Activated gamma-delta T cell treated with anti-CD3 and anti-CD28 coated beads, Interleukin-2, amount 50 U/mL, for 16 hours (primary cell): ENCODE measurements at regions not wholly inside any gene's neighbourhood (a gene's known extent, or its start where the extent isn't known, plus 50 kb on each side); places are given as distances from the start of the nearest gene placed in this dataset.

ENCODE experiments used
- DNase-seq: peaks from one replicate; pipeline ENCODE4 v3.0.0-alpha.2; 2020; ENCODE audit warnings: low read depth

GRCh38 chr22:48270731-48271130 lies 1508.3 kb downstream of the TBC1D22A start:
- DNase-seq: no peak

DNA sequence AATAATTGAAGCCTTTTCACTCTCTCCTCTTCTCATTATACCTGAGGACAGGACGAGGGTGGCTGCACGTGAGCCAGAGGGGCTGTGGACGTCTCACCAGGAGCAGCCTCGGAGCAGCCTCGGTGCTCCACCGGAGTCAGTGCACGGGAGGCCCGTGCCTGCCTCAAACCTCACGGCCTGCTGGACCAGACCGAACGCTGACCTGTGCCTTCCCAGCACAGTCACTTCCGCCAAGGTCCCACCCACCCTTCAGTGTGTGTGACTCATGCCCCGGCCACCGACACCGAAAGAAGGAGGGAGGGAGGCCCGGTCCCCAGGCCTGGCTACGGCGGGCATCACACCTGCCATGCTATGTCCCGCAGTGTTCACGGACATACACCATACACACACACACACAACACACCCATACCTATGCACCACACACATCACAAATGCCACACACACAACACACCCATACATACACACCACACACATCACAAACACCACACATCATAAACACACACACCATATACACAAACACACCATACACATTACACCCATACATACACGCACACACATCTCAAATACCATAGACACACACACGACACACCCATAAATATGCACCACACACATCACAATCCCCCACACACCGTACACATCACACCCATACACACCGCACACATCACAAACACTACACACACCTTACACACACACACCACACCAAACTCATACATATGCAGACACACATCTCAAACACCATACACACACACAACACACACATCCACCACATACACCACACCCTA lies 1506.5 kb downstream of the TBC1D22A start:
- DNase-seq: no peak

DNA sequence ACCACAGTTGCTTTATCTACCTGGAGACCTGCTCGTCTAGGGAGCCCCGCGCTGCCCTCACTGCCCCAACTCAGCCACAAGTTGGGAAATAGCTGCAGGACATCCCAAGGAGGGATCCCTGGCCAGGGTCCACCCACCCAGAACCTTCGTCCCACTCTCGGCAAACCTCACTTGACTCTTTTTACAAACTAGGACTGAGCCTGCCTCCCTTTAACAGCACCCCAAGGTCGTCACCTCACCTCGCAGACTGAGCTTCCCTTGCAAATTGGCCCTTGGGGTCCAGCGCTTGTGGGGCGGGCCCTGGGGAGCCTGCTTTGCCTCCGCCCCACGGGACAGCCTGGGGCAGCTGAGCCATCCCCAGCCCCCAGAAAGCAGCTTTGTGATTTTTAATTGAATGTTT lies 1505.8 kb downstream of the TBC1D22A start:
- no peak for DNase-seq

GRCh38 chr22:48267681-48268080 lies 1505.2 kb downstream of the TBC1D22A start:
- no peak for DNase-seq

DNA sequence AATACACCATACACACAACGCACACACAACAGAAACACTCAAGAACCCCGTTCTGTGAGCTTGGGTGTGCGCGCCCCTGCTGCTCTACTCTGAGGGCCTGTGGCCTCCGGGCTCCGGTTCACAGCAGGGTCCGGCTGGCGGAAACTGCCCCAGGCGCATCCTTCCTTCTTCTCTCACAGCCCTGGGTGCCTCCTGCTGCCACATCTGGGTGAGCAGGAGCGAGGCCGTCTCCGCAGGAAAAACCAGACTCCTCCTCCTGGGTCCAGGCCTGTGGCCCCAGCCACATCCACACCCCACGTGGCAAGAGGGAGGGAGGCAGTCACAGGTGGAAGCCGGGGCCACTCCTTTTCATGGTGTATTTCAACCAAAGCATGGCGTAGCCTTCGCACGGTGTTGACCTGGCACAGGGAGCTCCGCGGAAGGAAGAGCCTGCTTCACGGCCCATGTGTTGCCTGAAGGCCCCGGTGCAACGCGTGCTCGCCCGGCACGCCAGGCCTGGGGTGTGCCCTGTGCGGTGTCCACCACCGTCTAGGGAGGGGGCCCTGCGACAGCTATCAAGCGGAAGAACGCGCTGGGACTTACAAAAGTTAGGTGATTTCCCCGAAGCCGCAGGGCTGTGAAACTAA lies 1502.7 kb downstream of the TBC1D22A start:
- DNase-seq: no peak

- DNase-seq: no peak
Observed at GRCh38 chr22:48264586-48264985, 1502.1 kb downstream of the TBC1D22A start.

- no peak for DNase-seq
Observed at GRCh38 chr22:48263791-48264351, 1501.4 kb downstream of the TBC1D22A start.

GRCh38 chr22:48263431-48263765 lies 1500.9 kb downstream of the TBC1D22A start:
- no peak for DNase-seq

DNA sequence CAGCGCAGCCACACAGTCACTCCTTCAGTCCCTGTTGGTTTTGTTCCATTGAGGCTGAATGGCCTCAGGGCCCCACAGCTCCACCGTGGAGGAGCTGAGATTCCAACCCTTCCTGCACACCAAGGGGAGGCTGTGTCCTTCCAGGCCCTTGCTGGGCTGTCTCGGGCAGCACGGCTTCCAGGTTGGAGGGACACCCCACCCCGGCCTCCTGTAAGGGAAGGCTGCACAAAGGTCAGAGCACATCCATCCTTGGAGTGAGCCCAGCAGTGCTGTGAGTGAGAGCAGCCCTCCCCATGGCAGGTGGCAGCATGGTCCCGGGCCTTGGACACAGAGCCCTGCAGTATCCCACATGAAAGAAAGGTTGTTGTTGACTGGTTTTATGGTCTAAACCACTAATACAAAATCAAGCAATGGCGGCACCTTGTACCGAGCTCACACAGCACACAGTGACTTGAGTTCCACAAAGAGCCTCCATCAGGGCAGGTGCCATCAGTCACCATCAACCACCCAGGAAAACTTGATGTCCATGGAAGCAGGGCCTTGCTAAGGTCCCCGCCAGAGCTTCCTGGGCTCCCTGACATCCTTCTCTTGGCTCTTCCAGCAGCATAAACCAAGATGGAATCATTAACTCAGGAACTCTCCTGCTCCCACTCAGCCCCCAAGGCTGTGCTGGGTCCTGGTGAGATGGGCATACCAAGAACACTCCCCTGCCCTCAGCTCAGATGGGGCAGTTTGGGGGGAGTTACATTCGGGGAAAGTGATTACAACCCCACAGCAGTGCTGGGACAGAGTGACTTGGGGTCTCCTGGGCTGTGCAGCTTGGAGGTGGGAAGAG lies 1500.4 kb downstream of the TBC1D22A start:
- DNase-seq: no peak

GRCh38 chr22:48261706-48262105 lies 1499.3 kb downstream of the TBC1D22A start:
- no peak for DNase-seq

DNA sequence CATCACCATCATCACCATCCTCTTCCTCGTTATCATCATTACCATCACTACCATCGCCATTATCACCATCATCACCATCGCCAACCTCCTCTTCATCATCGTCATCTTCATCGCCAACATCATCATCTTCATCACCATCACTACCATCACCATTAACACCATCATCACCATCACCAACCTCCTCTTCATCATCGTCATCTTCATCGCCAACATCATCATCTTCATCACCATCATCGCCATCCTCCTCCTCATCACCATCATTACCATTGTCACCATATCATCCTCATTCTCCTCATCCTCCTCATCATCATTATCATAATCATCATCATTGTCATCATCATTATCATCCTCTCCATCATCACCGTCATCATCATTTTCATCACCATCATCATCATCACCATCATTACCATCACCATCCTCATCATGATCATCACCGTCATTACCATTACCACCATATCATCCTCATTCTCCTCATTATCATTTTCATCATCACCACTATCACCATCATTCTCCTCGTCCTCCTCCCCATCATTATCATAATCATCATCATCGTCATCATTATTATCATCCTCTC lies 1498.7 kb downstream of the TBC1D22A start:
- no peak for DNase-seq

- no peak for DNase-seq
Observed at GRCh38 chr22:48259991-48260670, 1497.7 kb downstream of the TBC1D22A start.

DNA sequence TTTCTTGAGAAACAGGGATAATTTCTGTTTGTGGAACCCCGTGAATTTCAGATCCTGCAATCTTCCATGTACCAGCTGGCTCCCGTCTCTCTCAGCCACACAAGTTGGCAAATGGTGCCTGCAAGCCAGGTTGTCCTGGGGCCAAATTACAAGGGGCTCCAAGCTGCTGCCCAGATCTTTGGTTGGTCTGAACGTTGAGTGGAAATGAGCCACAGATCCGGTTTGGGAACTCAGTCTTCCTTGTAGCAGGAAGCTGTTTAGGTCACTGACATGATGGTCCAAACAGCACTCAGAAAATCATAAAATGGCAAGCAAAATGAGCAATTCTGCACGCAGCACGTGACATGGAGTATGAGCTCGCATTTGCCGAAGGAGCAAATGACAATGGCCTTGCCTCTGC lies 1496.4 kb downstream of the TBC1D22A start:
- DNase-seq: no peak

DNA sequence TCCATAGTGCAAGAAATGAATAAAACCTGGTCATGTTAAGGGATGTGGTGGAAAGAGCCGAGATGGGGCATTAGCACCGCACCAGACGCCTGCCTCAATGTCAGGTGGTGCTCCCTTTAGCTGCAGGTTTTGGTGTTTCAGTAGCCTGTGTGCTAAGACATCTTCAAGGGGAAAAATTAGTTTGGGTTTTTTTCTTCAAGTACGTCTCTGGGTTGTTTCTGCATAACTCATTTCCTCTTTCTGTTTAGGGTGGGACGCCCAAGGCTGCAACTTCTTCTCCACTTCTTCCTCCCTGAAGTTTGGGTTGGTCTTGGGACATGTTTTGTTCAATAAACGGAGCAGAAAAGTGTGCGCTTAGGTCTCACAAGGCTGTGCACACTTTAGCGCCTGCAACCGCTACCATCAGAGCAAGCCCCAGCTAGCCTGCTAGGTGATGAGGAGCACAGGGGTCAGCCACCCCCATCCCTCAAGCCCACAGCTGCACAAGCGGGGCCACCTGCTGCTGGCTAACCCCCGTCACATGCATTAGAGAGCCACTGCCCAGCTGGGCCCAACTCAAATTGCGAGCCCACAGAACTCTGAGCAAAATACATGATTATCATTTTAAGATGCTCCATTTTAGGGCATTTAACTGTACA lies 1495.7 kb downstream of the TBC1D22A start:
- DNase-seq: no peak

DNA sequence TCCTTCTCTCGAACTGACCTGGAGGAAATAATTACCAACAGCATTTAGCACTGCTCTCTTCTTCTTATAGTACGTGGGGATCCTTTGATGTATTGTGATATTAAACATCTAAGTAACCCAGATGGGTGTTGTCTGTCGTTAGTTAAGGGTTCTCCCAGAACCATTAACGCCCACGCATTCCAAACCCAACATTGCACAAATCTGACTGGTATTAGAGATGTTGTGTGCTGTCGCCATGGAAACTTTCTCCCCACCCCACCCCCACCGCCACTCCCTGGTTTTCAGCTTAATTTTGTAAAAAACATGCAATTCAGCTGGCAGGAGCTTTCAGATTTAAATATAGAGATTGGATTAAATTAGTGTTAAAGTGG lies 1495.2 kb downstream of the TBC1D22A start:
- DNase-seq: no peak

- DNase-seq: no peak
Observed at GRCh38 chr22:48256776-48257684, 1494.6 kb downstream of the TBC1D22A start.

- no peak for DNase-seq
Observed at GRCh38 chr22:48256041-48256739, 1493.7 kb downstream of the TBC1D22A start.

- no peak for DNase-seq
Observed at GRCh38 chr22:48254311-48254873, 1491.9 kb downstream of the TBC1D22A start.

GRCh38 chr22:48253573-48253972 lies 1491.1 kb downstream of the TBC1D22A start:
- no peak for DNase-seq
